Heart left ventricle (tissue), 16 donors: ENCODE measurements at regions not wholly inside any gene's neighbourhood (a gene's known extent, or its start where the extent isn't known, plus 50 kb on each side); places are given as distances from the start of the nearest gene placed in this dataset.

Experiments used
- ATAC-seq, 4 donors: fragments of 200-7000 bp; cut with Tn5 transposase; one replicate each; pipeline ENCODE4 v1.9.1; 2020 to 2022; ENCODE audit warnings: moderate library complexity in 4 of 4, mild to moderate bottlenecking in 3 of 4, moderate number of reproducible peaks in 1 of 4
- DNase-seq, 5 donors: peaks; one replicate each; pipeline ENCODE4 v3.0.0-alpha.2; 2020
- H3K27ac ChIP-seq, 12 donors: fragments of 200-600 bp; sonication (generic) in 4 of 12; one replicate each; pipeline versions ENCODE4 v1.5.0 to v1.8.0; 2016 to 2022; ENCODE audit warnings: mild to moderate bottlenecking in 2 of 12
- H3K27me3 ChIP-seq, 9 donors: fragments of 200-600 bp; sonication (generic) in 2 of 9; one replicate each; pipeline versions ENCODE4 v1.5.1 to v1.8.0; 2016 to 2022; ENCODE audit warnings: mild to moderate bottlenecking in 3 of 9
- H3K36me3 ChIP-seq, 9 donors: fragments of 200-600 bp; sonication (generic) in 2 of 9; one replicate each; pipeline versions ENCODE4 v1.5.0 to v1.8.0; 2018 to 2022; ENCODE audit warnings: mild to moderate bottlenecking in 2 of 9
- H3K4me1 ChIP-seq, 12 donors: fragments of 200-600 bp; sonication (generic) in 4 of 12; one replicate each; pipeline versions ENCODE4 v1.5.0 to v1.8.0; 2016 to 2022; ENCODE audit warnings: mild to moderate bottlenecking in 3 of 12
- H3K4me3 ChIP-seq, 12 donors: fragments of 200-600 bp; sonication (generic) in 4 of 12; one replicate each; pipeline versions ENCODE4 v1.5.0 to v1.8.0; 2017 to 2022; ENCODE audit warnings: mild to moderate bottlenecking in 9 of 12, moderate library complexity in 4 of 12
- H3K9me3 ChIP-seq, 12 donors: fragments of 200-600 bp; sonication (generic) in 4 of 12; one replicate each; pipeline versions ENCODE4 v1.5.0 to v1.8.0; 2016 to 2022; ENCODE audit warnings: mild to moderate bottlenecking in 1 of 12
- CTCF ChIP-seq, 12 donors: fragments of 200-600 bp; sonication (generic) in 4 of 12; IDR thresholded peaks; one replicate each; pipeline versions ENCODE4 v1.5.0 to v1.8.0; 2018 to 2022; ENCODE audit warnings: antibody characterized with exemption in 12 of 12, mild to moderate bottlenecking in 5 of 12
- POLR2A ChIP-seq, 2 donors: fragments of 450-650 bp; IDR thresholded peaks; one replicate each; pipeline ENCODE4 v1.6.1; 2017; ENCODE audit warnings: antibody characterized with exemption in 2 of 2, mild to moderate bottlenecking in 2 of 2, moderate library complexity in 2 of 2
- WGBS, 4 donors: extraction: QIAGEN DNeasy Blood & Tissue Kit in 2 of 4; methylation state at CpG; one replicate each; pipeline versions ENCODE4 v1.1.5 to v1.1.7; 2013 to 2018; 5-methylcytosine and 5-hydroxymethylcytosine counted together
- intact Hi-C, 10 donors: fragments of 100-400 bp; cut with DNase I; formaldehyde crosslinking; loops; one replicate each; pipeline versions ENCODE4 v1.11.1 to v1.14.2; 2022
- donor health status: ischemic (EF 13 %, LVEDD 7.1; RV severe dilation, severe dysfunction).
- donor health status: healthy with polysubstance abuse.
- donor health status: DM: no; HTN: yes; CAD: no.
- donor health status: DM: no; HTN: no; CAD: no.
- donor health status: ischemic (EF 25% LVEDD 6.9; RV normal size, moderate dysfunction).
- donor health status: ischemic (EF 25% LVEDD 5.7; RV mildly dilated, moderate dysfunction).
- donor health status: healthy.
- donor health status: DM: yes; HTN: yes; CAD: no.
- donor health status: ischemic (EF 35%, LVEDD 5.7; RV mildly dilated, moderate dysfunction).
- donor health status: nonischemic (EF 11% LVEDD 7.7; RV severe dilation, severe dysfunction).
- donor health status: DM: yes; HTN: yes; CAD: no.
- donor health status: PGD.
- donor health status: ischemic (EF 29% LVEDD 5.4; RV normal size, mild dysfunction).
- donor health status: nonischemic (EF 23%, LVEDD 6.1; RV moderate dilation, normal function).

GRCh38 chr12:24230061-24230701, 280.7 kb upstream of the SOX5 start:
- intact Hi-C loops: no loop called here
- H3K4me3 ChIP-seq: no peak overlapping the region
- H3K27ac ChIP-seq: no peak overlapping the region
- WGBS, 4 donors: 56 to 68% (median 67%) methylated on average over 8 of the region's 8 CpGs
- ATAC-seq (no peak), DNase-seq (no peak)
- H3K9me3 ChIP-seq: no peaks in the 10 kb centered on the region
- no peak for TF ChIP-seq POLR2A (IDR thresholded peaks at IDR 0.05)
- no peak for TF ChIP-seq CTCF (IDR thresholded peaks at IDR 0.05)
- peaks cover 0 to 8% (median 0%) of the 10 kb centered on the region in 12 donors for H3K4me1 ChIP-seq
- H3K36me3 ChIP-seq: no peaks in the 10 kb centered on the region
- no peaks in the 10 kb centered on the region for H3K27me3 ChIP-seq

GRCh38 chr12:24229031-24229700, 279.7 kb upstream of the SOX5 start:
- H3K27me3 ChIP-seq: no peaks in the 10 kb centered on the region
- H3K36me3 ChIP-seq: no peaks in the 10 kb centered on the region
- TF ChIP-seq POLR2A (IDR thresholded peaks at IDR 0.05) (no peak), CTCF (IDR thresholded peaks at IDR 0.05) (no peak)
- 81 to 86% (median 84%) methylated on average over 9 of the region's 9 CpGs for WGBS, 4 donors
- DNase-seq (no peak), ATAC-seq (no peak)
- peaks cover 0 to 8% (median 0%) of the 10 kb centered on the region in 12 donors for H3K4me1 ChIP-seq
- intact Hi-C loops: no loop called here
- no peaks in the 10 kb centered on the region for H3K9me3 ChIP-seq
- no peak overlapping the region for H3K27ac ChIP-seq
- no peak overlapping the region for H3K4me3 ChIP-seq

GRCh38 chr12:24228371-24228770, 278.9 kb upstream of the SOX5 start:
- Histone ChIP-seq H3K4me1 (peaks cover 0 to 8% (median 0%) of the 10 kb centered on the region in 12 donors), H3K27me3 (no peaks in the 10 kb centered on the region), H3K36me3 (no peaks in the 10 kb centered on the region), H3K4me3 (no peak overlapping the region), H3K9me3 (no peaks in the 10 kb centered on the region), H3K27ac (no peak overlapping the region)
- TF ChIP-seq POLR2A (IDR thresholded peaks at IDR 0.05): no peak
- no peak for TF ChIP-seq CTCF (IDR thresholded peaks at IDR 0.05)
- ATAC-seq (no peak), DNase-seq (no peak)
- intact Hi-C loops: no loop called here
- WGBS, 4 donors: 91 to 98% (median 96%) methylated on average over 3 of the region's 3 CpGs

GRCh38 chr12:24227551-24227950, 278.1 kb upstream of the SOX5 start:
- 84 to 87% (median 85%) methylated on average over 5 of the region's 5 CpGs for WGBS, 4 donors
- H3K27ac ChIP-seq: no peak overlapping the region
- ATAC-seq: no peak
- H3K36me3 ChIP-seq: no peaks in the 10 kb centered on the region
- H3K27me3 ChIP-seq: no peaks in the 10 kb centered on the region
- DNase-seq: no peak
- intact Hi-C loops: no loop called here
- peaks cover 0 to 8% (median 0%) of the 10 kb centered on the region in 12 donors for H3K4me1 ChIP-seq
- no peaks in the 10 kb centered on the region for H3K9me3 ChIP-seq
- H3K4me3 ChIP-seq: no peak overlapping the region
- TF ChIP-seq CTCF (IDR thresholded peaks at IDR 0.05) (no peak), POLR2A (IDR thresholded peaks at IDR 0.05) (no peak)
